HEK293 (cell line): ENCODE measurements at regions not wholly inside any gene's neighbourhood (a gene's known extent, or its start where the extent isn't known, plus 50 kb on each side); places are given as distances from the start of the nearest gene placed in this dataset.

Experiments used
- CTCF ChIA-PET: fragments of 350-600 bp; formaldehyde crosslinking; extraction: SDS; loops from one replicate; lab custom pipeline; 2021; ENCODE audit warnings: antibody characterized with exemption; lab: Yijun Ruan, JAX
- POLR2A ChIA-PET: fragments of 300-600 bp; formaldehyde crosslinking; extraction: SDS; loops from one replicate; lab custom pipeline; 2020; ENCODE audit warnings: antibody characterized with exemption, inconsistent platforms; lab: Yijun Ruan, JAX
- H3K27ac ChIP-seq: fragments of 200-500 bp; sonication (Bioruptor generic); 2 replicates; pipeline ENCODE4 v1.5.1; 2014; ENCODE audit warnings: low read depth, low read length, control low read depth, inconsistent platforms; ENCODE audit errors: extremely low read depth
- H3K36me3 ChIP-seq, 2 experiments: fragments of 200-500 bp in 1 of 2; sonication (Bioruptor generic) in 1 of 2; 1 replicate in 1 of 2; 2 replicates in 1 of 2; pipeline ENCODE4 v1.5.1; 2014 to 2017; ENCODE audit warnings: inconsistent platforms in 2 of 2, low read length in 2 of 2; ENCODE audit not compliant: control insufficient read depth in 2 of 2, insufficient read depth in 1 of 2
- H3K4me1 ChIP-seq: fragments of 200-500 bp; sonication (Bioruptor generic); 2 replicates; pipeline ENCODE4 v1.5.1; 2014; ENCODE audit warnings: mild to moderate bottlenecking, low read length, inconsistent platforms; ENCODE audit not compliant: control insufficient read depth, insufficient read depth
- H3K4me3 ChIP-seq: 2 replicates; pipeline ENCODE4 v1.5.1; 2011; ENCODE audit warnings: low read depth, mild to moderate bottlenecking, control low read depth, low read length, moderate library complexity
- H3K9me3 ChIP-seq: fragments of 200-500 bp; sonication (Bioruptor generic); 2 replicates; pipeline ENCODE4 v1.5.1; 2014; ENCODE audit warnings: low read depth, low read length, inconsistent platforms; ENCODE audit not compliant: control insufficient read depth, insufficient read depth
- GLIS1 ChIP-seq: fragments of 450-650 bp; formaldehyde crosslinking; IDR thresholded peaks from 2 replicates; pipeline ENCODE4 v1.5.1; 2016; ENCODE audit warnings: missing biosample characterization, missing genetic modification characterization
- IKZF3 ChIP-seq: fragments of 450-650 bp; IDR thresholded peaks from 2 replicates; pipeline ENCODE4 v1.5.0; 2018; ENCODE audit warnings: missing biosample characterization, mild to moderate bottlenecking, missing genetic modification characterization, moderate library complexity
- KLF9 ChIP-seq: fragments of 450-650 bp; formaldehyde crosslinking; IDR thresholded peaks from 2 replicates; pipeline ENCODE4 v1.5.1; 2016; ENCODE audit warnings: missing biosample characterization, missing genetic modification characterization, low read depth
- MEIS1 ChIP-seq: sonication (generic); formaldehyde crosslinking; IDR thresholded peaks from 2 replicates; pipeline ENCODE4 v1.8.1; 2022; ENCODE audit warnings: missing genetic modification reagents, mild to moderate bottlenecking, borderline replicate concordance
- OSR2 ChIP-seq: fragments of 450-650 bp; formaldehyde crosslinking; IDR thresholded peaks from 2 replicates; pipeline ENCODE4 v1.5.1; 2016; ENCODE audit warnings: missing biosample characterization, missing genetic modification characterization
- OVOL3 ChIP-seq: fragments of 450-650 bp; formaldehyde crosslinking; IDR thresholded peaks from 2 replicates; pipeline ENCODE4 v1.5.1; 2016; ENCODE audit warnings: missing biosample characterization, missing genetic modification characterization
- SP3 ChIP-seq: fragments of 450-650 bp; formaldehyde crosslinking; IDR thresholded peaks from 2 replicates; pipeline ENCODE4 v1.5.1; 2016; ENCODE audit warnings: missing biosample characterization, missing genetic modification characterization
- SP7 ChIP-seq: fragments of 450-650 bp; formaldehyde crosslinking; IDR thresholded peaks from 2 replicates; pipeline ENCODE4 v1.5.1; 2016; ENCODE audit warnings: missing biosample characterization, missing genetic modification characterization
- ZBTB20 ChIP-seq: fragments of 450-650 bp; formaldehyde crosslinking; IDR thresholded peaks from 2 replicates; pipeline ENCODE4 v1.5.1; 2016; ENCODE audit warnings: missing biosample characterization, missing genetic modification characterization
- ZFHX2 ChIP-seq: fragments of 450-650 bp; formaldehyde crosslinking; conservative IDR thresholded peaks from 2 replicates; pipeline ENCODE4 v1.5.1; 2016; ENCODE audit warnings: missing biosample characterization, missing genetic modification characterization
- ZFP41 ChIP-seq: fragments of 450-650 bp; formaldehyde crosslinking; IDR thresholded peaks from 2 replicates; pipeline ENCODE4 v1.5.1; 2016; ENCODE audit warnings: missing biosample characterization, missing genetic modification characterization, borderline replicate concordance
- ZNF114 ChIP-seq: fragments of 450-650 bp; formaldehyde crosslinking; IDR thresholded peaks from 2 replicates; pipeline ENCODE4 v1.5.0; 2017; ENCODE audit warnings: missing biosample characterization, missing genetic modification characterization
- ZNF138 ChIP-seq: fragments of 450-650 bp; formaldehyde crosslinking; IDR thresholded peaks from 2 replicates; pipeline ENCODE4 v1.5.1; 2016; ENCODE audit warnings: missing biosample characterization, missing genetic modification characterization, borderline replicate concordance
- ZNF184 ChIP-seq: fragments of 450-650 bp; IDR thresholded peaks from 2 replicates; pipeline ENCODE4 v1.5.1; 2018; ENCODE audit warnings: missing biosample characterization, mild to moderate bottlenecking, missing genetic modification characterization
- ZNF2 ChIP-seq: fragments of 450-650 bp; formaldehyde crosslinking; IDR thresholded peaks from 2 replicates; pipeline ENCODE4 v1.5.1; 2016; ENCODE audit warnings: missing biosample characterization, missing genetic modification characterization
- ZNF211 ChIP-seq: fragments of 450-650 bp; formaldehyde crosslinking; IDR thresholded peaks from 2 replicates; pipeline ENCODE4 v1.5.1; 2016; ENCODE audit warnings: low read depth, missing biosample characterization, missing genetic modification characterization
- ZNF239 ChIP-seq: fragments of 450-650 bp; formaldehyde crosslinking; IDR thresholded peaks from 2 replicates; pipeline ENCODE4 v1.5.1; 2016; ENCODE audit warnings: missing biosample characterization, missing genetic modification characterization
- ZNF266 ChIP-seq: fragments of 450-650 bp; formaldehyde crosslinking; IDR thresholded peaks from 2 replicates; pipeline ENCODE4 v1.5.1; 2016; ENCODE audit warnings: missing biosample characterization, missing genetic modification characterization, low read depth
- ZNF473 ChIP-seq: fragments of 450-650 bp; formaldehyde crosslinking; IDR thresholded peaks from 2 replicates; pipeline ENCODE4 v1.5.1; 2017; ENCODE audit warnings: missing biosample characterization, missing genetic modification characterization
- ZNF529 ChIP-seq: fragments of 450-650 bp; formaldehyde crosslinking; IDR thresholded peaks from 2 replicates; pipeline ENCODE4 v1.5.1; 2017; ENCODE audit warnings: missing genetic modification characterization, missing biosample characterization; ENCODE audit not compliant: insufficient replicate concordance
- ZNF610 ChIP-seq: fragments of 450-650 bp; formaldehyde crosslinking; IDR thresholded peaks from 2 replicates; pipeline ENCODE4 v1.5.1; 2016; ENCODE audit warnings: missing biosample characterization, missing genetic modification characterization, borderline replicate concordance
- ZNF658 ChIP-seq: fragments of 450-650 bp; formaldehyde crosslinking; IDR thresholded peaks from 2 replicates; pipeline ENCODE4; 2016; ENCODE audit warnings: missing biosample characterization, missing genetic modification characterization
- ZNF76 ChIP-seq: fragments of 450-650 bp; formaldehyde crosslinking; IDR thresholded peaks from 2 replicates; pipeline ENCODE4; 2016; ENCODE audit warnings: low read depth, missing biosample characterization, missing genetic modification characterization, borderline replicate concordance
- TF ChIP-seq, protein P1 (sequence below): fragments of 450-650 bp; formaldehyde crosslinking; IDR thresholded peaks from 2 replicates; pipeline ENCODE4 v1.5.1; 2016; ENCODE audit warnings: missing biosample characterization, missing genetic modification characterization
- TF ChIP-seq, protein P2 (sequence below): fragments of 450-650 bp; formaldehyde crosslinking; IDR thresholded peaks from 2 replicates; pipeline ENCODE4 v1.5.1; 2016; ENCODE audit warnings: missing biosample characterization, missing genetic modification characterization
- TF ChIP-seq, protein P3 (sequence below): fragments of 450-650 bp; formaldehyde crosslinking; IDR thresholded peaks from 2 replicates; pipeline ENCODE4 v1.5.1; 2016; ENCODE audit warnings: missing biosample characterization, missing genetic modification characterization
- TF ChIP-seq, protein P4 (sequence below): fragments of 450-650 bp; formaldehyde crosslinking; IDR thresholded peaks from 2 replicates; pipeline ENCODE4 v1.5.1; 2017; ENCODE audit warnings: missing biosample characterization, mild to moderate bottlenecking, missing genetic modification characterization, moderate library complexity

DNA sequence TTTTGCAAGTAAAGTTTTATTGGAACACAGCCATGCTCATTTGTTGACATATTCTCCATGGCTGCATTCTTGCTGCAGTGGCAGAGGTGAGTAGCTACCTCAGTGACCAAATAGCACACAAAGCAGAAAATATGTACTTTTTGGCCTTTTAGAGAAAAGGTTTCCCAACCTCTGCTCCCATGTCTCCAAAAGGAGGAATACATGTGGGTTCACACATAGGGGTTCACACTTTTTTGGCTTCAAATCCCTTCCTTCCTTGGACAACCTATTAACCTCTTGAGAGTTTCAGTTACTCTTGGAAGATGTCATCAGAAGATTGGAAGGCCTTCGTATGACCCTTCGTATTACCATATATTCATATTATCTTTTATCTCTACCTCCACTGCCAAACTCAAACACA lies 285.1 kb upstream of the TUT7 start:
- ChIA-PET CTCF (interaction anchor here (0.7 to 3.7 kb wide), 14 partner anchors 9 to 684 kb away, joined by 3 to 26 read pairs (median 4); partner anchors contain the start of gene GAS1), POLR2A (no interaction called here)
- H3K4me1 ChIP-seq: peaks cover 14% of the 10 kb centered on the region
- no peak overlapping the region for H3K4me3 ChIP-seq
- peak overlapping the region; percentile 79 for H3K27ac ChIP-seq
- peak; percentile 38; the same call in 1 of the 2 replicates for TF ChIP-seq OSR2 (tag by site-specific recombination)
- TF ChIP-seq, protein P1, sequence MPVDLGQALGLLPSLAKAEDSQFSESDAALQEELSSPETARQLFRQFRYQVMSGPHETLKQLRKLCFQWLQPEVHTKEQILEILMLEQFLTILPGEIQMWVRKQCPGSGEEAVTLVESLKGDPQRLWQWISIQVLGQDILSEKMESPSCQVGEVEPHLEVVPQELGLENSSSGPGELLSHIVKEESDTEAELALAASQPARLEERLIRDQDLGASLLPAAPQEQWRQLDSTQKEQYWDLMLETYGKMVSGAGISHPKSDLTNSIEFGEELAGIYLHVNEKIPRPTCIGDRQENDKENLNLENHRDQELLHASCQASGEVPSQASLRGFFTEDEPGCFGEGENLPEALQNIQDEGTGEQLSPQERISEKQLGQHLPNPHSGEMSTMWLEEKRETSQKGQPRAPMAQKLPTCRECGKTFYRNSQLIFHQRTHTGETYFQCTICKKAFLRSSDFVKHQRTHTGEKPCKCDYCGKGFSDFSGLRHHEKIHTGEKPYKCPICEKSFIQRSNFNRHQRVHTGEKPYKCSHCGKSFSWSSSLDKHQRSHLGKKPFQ (tag by site-specific recombination): peak; percentile 94
- no peak for TF ChIP-seq ZNF184 (tag by site-specific recombination)
- TF ChIP-seq IKZF3 (tag by site-specific recombination): peak; percentile 9; the same call in 1 of the 2 replicates
- TF ChIP-seq OVOL3 (tag by site-specific recombination): no peak
- TF ChIP-seq, all 188 proteins: peak for 3
- H3K9me3 ChIP-seq: no peaks in the 10 kb centered on the region; the same call in 1 of the 2 replicates
- no peaks in the 10 kb centered on the region for H3K36me3 ChIP-seq

DNA sequence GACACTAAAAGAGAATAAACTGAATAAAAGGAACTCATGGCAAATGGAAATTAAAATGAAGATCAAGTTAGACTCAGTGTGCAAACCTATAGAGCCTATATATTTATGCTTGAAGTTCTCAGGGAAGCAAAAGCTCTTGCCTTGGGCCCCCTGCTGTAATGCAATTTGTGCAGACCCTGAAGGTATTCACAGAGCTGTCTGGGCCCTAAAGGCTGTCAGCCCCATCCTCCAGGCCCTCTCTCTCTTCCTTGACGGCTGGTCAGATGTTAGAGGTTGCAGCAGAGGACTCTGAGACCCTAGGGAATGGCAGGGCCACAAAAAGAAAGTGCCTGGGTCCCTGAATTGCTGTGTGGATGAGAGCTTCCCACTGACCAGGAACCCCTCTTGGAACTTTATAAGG lies 283.9 kb upstream of the TUT7 start:
- ChIA-PET POLR2A (interaction anchor here (0.7 kb wide), 1 partner anchor 1025 kb away, joined by 3 read pairs; no protein-coding TSS in a partner anchor), CTCF (interaction anchor here (0.6 to 3.7 kb wide), 40 partner anchors 10 to 687 kb away, joined by 3 to 26 read pairs (median 4); partner anchors contain the start of gene GAS1)
- no peaks in the 10 kb centered on the region for H3K36me3 ChIP-seq
- H3K4me1 ChIP-seq: peaks cover 14% of the 10 kb centered on the region
- no peak overlapping the region for H3K27ac ChIP-seq
- TF ChIP-seq, protein P2, sequence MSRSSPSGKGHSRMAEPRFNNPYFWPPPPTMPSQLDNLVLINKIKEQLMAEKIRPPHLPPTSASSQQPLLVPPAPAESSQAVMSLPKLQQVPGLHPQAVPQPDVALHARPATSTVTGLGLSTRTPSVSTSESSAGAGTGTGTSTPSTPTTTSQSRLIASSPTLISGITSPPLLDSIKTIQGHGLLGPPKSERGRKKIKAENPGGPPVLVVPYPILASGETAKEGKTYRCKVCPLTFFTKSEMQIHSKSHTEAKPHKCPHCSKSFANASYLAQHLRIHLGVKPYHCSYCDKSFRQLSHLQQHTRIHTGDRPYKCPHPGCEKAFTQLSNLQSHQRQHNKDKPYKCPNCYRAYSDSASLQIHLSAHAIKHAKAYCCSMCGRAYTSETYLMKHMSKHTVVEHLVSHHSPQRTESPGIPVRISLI (tag by site-specific recombination): no peak
- no peak for TF ChIP-seq ZNF114
- no peak for TF ChIP-seq ZNF138 (tag by site-specific recombination)
- no peak for TF ChIP-seq OSR2 (tag by site-specific recombination)
- TF ChIP-seq ZNF473 (tag by site-specific recombination): no peak
- no peak for TF ChIP-seq ZBTB20
- TF ChIP-seq, protein P3, sequence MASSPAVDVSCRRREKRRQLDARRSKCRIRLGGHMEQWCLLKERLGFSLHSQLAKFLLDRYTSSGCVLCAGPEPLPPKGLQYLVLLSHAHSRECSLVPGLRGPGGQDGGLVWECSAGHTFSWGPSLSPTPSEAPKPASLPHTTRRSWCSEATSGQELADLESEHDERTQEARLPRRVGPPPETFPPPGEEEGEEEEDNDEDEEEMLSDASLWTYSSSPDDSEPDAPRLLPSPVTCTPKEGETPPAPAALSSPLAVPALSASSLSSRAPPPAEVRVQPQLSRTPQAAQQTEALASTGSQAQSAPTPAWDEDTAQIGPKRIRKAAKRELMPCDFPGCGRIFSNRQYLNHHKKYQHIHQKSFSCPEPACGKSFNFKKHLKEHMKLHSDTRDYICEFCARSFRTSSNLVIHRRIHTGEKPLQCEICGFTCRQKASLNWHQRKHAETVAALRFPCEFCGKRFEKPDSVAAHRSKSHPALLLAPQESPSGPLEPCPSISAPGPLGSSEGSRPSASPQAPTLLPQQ (tag by site-specific recombination): no peak
- no peak for TF ChIP-seq SP3 (tag by site-specific recombination)
- no peak for TF ChIP-seq ZNF76
- no peak for TF ChIP-seq ZNF2 (tag by site-specific recombination)
- no peak for TF ChIP-seq ZFHX2 (tag by site-specific recombination)
- no peak for TF ChIP-seq ZNF266
- no peak overlapping the region for H3K4me3 ChIP-seq
- H3K9me3 ChIP-seq: no peaks in the 10 kb centered on the region; the same call in 1 of the 2 replicates

DNA sequence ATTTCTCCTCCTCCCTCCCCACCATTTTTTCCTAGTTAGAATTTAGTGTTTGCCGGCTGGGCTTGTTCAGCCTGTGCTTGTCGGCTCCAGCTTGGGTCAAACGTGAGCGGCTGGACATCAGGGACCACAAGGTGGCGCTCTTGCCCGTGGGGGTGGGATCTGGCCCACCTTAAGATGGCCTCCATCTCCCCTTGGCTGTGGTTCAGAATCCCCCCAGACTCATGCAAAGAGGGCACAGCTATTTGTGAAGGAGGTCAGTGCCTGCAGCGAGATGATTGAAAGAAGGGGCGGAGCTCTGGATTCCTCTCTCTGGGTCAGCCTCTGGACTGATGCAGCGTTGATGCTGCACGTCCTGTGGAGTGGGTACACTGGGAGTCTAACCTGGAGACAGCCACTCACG lies 283.3 kb upstream of the TUT7 start:
- Histone ChIP-seq H3K4me1 (peaks cover 13% of the 10 kb centered on the region), H3K4me3 (no peak overlapping the region), H3K9me3 (no peaks in the 10 kb centered on the region; the same call in 1 of the 2 replicates), H3K36me3 (no peaks in the 10 kb centered on the region), H3K27ac (no peak overlapping the region)
- ChIA-PET POLR2A (interaction anchor here (0.7 kb wide), 1 partner anchor 1025 kb away, joined by 3 read pairs; no protein-coding TSS in a partner anchor), CTCF (interaction anchor here (0.6 to 3.7 kb wide), 39 partner anchors 10 to 693 kb away, joined by 3 to 26 read pairs (median 4); partner anchors contain the start of gene GAS1)
- TF ChIP-seq MEIS1 (CRISPR knock-in tag) (no peak), ZFP41 (tag by site-specific recombination) (no peak), ZNF658 (tag by site-specific recombination) (no peak), KLF9 (tag by site-specific recombination) (no peak), ZNF529 (tag by site-specific recombination) (no peak), ZNF610 (tag by site-specific recombination) (0 out of 2 replicates have a peak, but pooled peaks have one; percentile 18), SP7 (tag by site-specific recombination) (peak; percentile 23; the same call in 1 of the 2 replicates), ZNF239 (tag by site-specific recombination) (no peak), ZNF211 (tag by site-specific recombination) (no peak), GLIS1 (tag by site-specific recombination) (no peak)
- TF ChIP-seq, protein P4, sequence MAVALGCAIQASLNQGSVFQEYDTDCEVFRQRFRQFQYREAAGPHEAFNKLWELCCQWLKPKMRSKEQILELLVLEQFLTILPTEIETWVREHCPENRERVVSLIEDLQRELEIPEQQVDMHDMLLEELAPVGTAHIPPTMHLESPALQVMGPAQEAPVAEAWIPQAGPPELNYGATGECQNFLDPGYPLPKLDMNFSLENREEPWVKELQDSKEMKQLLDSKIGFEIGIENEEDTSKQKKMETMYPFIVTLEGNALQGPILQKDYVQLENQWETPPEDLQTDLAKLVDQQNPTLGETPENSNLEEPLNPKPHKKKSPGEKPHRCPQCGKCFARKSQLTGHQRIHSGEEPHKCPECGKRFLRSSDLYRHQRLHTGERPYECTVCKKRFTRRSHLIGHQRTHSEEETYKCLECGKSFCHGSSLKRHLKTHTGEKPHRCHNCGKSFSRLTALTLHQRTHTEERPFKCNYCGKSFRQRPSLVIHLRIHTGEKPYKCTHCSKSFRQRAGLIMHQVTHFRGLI (tag by site-specific recombination): peak; percentile 58; the same call in 1 of the 2 replicates
